Caco-2 (cell line): ENCODE measurements at regions not wholly inside any gene's neighbourhood (a gene's known extent, or its start where the extent isn't known, plus 50 kb on each side); places are given as distances from the start of the nearest gene placed in this dataset.

Experiments
- BruUV-seq: library from RNA; stranded (reverse); fragments of 400-500 nt; replicated peaks from 2 replicates; lab custom pipeline; 2021; lab: Mats Ljungman, UMichigan
- CTCF ChIA-PET: fragments of 300-600 bp; sonication (Branson Sonifier 250); formaldehyde crosslinking; loops from one replicate; lab custom pipeline; 2022; ENCODE audit warnings: antibody characterized with exemption; lab: Charles Lee
- POLR2A ChIA-PET: fragments of 300-600 bp; sonication (Branson Sonifier 250); formaldehyde crosslinking; loops from one replicate; lab custom pipeline; 2022; ENCODE audit warnings: antibody characterized with exemption; lab: Charles Lee
- DNase-seq, 2 experiments: peaks; one replicate each; pipeline versions ENCODE4 v3.0.0 to v3.0.0-alpha.2; 2020 to 2022
- H3K27me3 ChIP-seq: replicated peaks from 2 replicates; pipeline ENCODE4 v1.6.0; 2011; ENCODE audit warnings: low read length; ENCODE audit not compliant: control insufficient read depth, insufficient read depth
- H3K36me3 ChIP-seq: 2 replicates; pipeline ENCODE4 v1.5.1; 2011; ENCODE audit warnings: low read length; ENCODE audit not compliant: control insufficient read depth, insufficient read depth
- H3K4me1 ChIP-seq: fragments of 250-450 bp; sonication (Bioruptor Pico); 2 replicates; pipeline ENCODE4 v1.5.1; 2020; ENCODE audit warnings: mild to moderate bottlenecking
- H3K4me3 ChIP-seq: 2 replicates; pipeline ENCODE4 v1.5.1; 2011; ENCODE audit warnings: low read depth, mild to moderate bottlenecking, control low read depth, low read length
- H3K9me3 ChIP-seq: fragments of 250-450 bp; sonication (Bioruptor Pico); 2 replicates; pipeline ENCODE4 v1.5.1; 2020; ENCODE audit warnings: mild to moderate bottlenecking, moderate library complexity
- H3K27ac Mint-ChIP-seq: one replicate; pipeline ENCODE4 v1.8.0; 2022; ENCODE audit warnings: mixed read lengths; ENCODE audit not compliant: unreplicated experiment
- H3K27me3 Mint-ChIP-seq: one replicate; pipeline ENCODE4 v1.8.0; 2022; ENCODE audit warnings: mixed read lengths; ENCODE audit not compliant: insufficient read depth, unreplicated experiment
- H3K36me3 Mint-ChIP-seq: one replicate; pipeline ENCODE4 v1.8.0; 2022; ENCODE audit warnings: mild to moderate bottlenecking, mixed read lengths; ENCODE audit not compliant: insufficient read depth, unreplicated experiment
- H3K4me1 Mint-ChIP-seq: one replicate; pipeline ENCODE4 v1.8.0; 2022; ENCODE audit warnings: low read depth, mixed read lengths; ENCODE audit not compliant: unreplicated experiment
- H3K4me3 Mint-ChIP-seq: one replicate; pipeline ENCODE4 v1.8.0; 2022; ENCODE audit warnings: mild to moderate bottlenecking, moderate library complexity, mixed read lengths; ENCODE audit not compliant: unreplicated experiment
- H3K9me3 Mint-ChIP-seq: one replicate; pipeline ENCODE4 v1.8.0; 2022; ENCODE audit warnings: mixed read lengths; ENCODE audit not compliant: unreplicated experiment
- intact Hi-C: fragments of 100-400 bp; cut with micrococcal nuclease; formaldehyde crosslinking; loops from one replicate; pipeline ENCODE4 v1.10.0; 2022; ENCODE audit not compliant: unreplicated experiment
- TF ChIP-seq, protein P1 (sequence below), 2 experiments: fragments of 200-600 bp in 1 of 2; IDR thresholded peaks; 1 replicate in 1 of 2; 2 replicates in 1 of 2; pipeline versions ENCODE4 v1.5.1 to v1.8.0; 2011 to 2022; ENCODE audit warnings: antibody characterized with exemption in 1 of 2, control low read depth in 1 of 2, inconsistent platforms in 1 of 2, low read depth in 1 of 2, low read length in 1 of 2, mild to moderate bottlenecking in 1 of 2, moderate library complexity in 1 of 2; ENCODE audit not compliant: insufficient read depth in 1 of 2, severe bottlenecking in 1 of 2, unreplicated experiment in 1 of 2

DNA sequence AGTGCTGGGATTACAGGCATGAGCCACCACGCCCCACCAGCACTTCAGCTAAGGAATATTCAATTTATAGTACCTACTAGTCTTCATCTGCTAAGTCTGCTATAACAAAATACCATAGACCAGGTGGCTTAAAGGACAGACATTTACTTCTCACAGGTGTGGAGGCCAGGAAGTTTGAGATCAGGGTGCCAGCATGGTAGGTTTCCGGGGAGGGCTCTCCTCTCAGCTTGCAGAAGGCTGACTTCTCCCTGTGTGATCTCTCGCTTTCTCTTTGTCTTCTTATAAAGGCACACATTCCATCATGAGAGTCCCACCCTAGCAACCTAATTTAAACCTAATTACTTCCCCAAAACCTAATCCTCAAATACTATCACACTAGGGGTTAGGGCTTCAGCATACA lies 433.0 kb downstream of the INSC start:
- H3K4me3 Mint-ChIP-seq, result no peak overlapping the region
- CTCF ChIA-PET, result no interaction called here

GRCh38 chr11:15551901-15552851 lies 437.5 kb downstream of the INSC start:
- H3K36me3 ChIP-seq, result no peaks in the 10 kb centered on the region
- DNase-seq, result no peak
- CTCF ChIA-PET, result no interaction called here
- H3K27me3 Mint-ChIP-seq, result peaks cover 14% of the 10 kb centered on the region
- TF ChIP-seq, protein P1, sequence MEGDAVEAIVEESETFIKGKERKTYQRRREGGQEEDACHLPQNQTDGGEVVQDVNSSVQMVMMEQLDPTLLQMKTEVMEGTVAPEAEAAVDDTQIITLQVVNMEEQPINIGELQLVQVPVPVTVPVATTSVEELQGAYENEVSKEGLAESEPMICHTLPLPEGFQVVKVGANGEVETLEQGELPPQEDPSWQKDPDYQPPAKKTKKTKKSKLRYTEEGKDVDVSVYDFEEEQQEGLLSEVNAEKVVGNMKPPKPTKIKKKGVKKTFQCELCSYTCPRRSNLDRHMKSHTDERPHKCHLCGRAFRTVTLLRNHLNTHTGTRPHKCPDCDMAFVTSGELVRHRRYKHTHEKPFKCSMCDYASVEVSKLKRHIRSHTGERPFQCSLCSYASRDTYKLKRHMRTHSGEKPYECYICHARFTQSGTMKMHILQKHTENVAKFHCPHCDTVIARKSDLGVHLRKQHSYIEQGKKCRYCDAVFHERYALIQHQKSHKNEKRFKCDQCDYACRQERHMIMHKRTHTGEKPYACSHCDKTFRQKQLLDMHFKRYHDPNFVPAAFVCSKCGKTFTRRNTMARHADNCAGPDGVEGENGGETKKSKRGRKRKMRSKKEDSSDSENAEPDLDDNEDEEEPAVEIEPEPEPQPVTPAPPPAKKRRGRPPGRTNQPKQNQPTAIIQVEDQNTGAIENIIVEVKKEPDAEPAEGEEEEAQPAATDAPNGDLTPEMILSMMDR (IDR thresholded peaks at IDR 0.05; ENCODE audit: insufficient read depth in 1 of 2, low read depth in 1 of 2, low read length in 1 of 2, severe bottlenecking in 1 of 2, unreplicated experiment in 1 of 2), result no peak
- no peaks in the 10 kb centered on the region for H3K36me3 Mint-ChIP-seq
- H3K4me3 Mint-ChIP-seq, result no peak overlapping the region
- no peaks in the 10 kb centered on the region for H3K9me3 ChIP-seq
- H3K27ac Mint-ChIP-seq, result no peak overlapping the region
- H3K4me1 Mint-ChIP-seq, result no peaks in the 10 kb centered on the region
- no peak overlapping the region for H3K4me3 ChIP-seq
- no peaks in the 10 kb centered on the region for H3K4me1 ChIP-seq
- no peaks in the 10 kb centered on the region for H3K9me3 Mint-ChIP-seq
- H3K27me3 ChIP-seq, result no peaks in the 10 kb centered on the region
- BruUV-seq, result no TSS peak
- intact Hi-C loops, result no loop called here
- POLR2A ChIA-PET, result no interaction called here

More for the DNA sequence above, 433.0 kb downstream of the INSC start:
- no peaks in the 10 kb centered on the region for H3K36me3 Mint-ChIP-seq
- POLR2A ChIA-PET, result no interaction called here
- H3K27me3 ChIP-seq, result no peaks in the 10 kb centered on the region
- TF ChIP-seq, protein P1 (IDR thresholded peaks at IDR 0.05; ENCODE audit: insufficient read depth in 1 of 2, low read depth in 1 of 2, low read length in 1 of 2, severe bottlenecking in 1 of 2, unreplicated experiment in 1 of 2), result no peak
- peaks cover 8% of the 10 kb centered on the region for H3K27me3 Mint-ChIP-seq
- no TSS peak for BruUV-seq
- DNase-seq, result no peak
- H3K4me3 ChIP-seq, result no peak overlapping the region
- no peaks in the 10 kb centered on the region for H3K36me3 ChIP-seq
- no peaks in the 10 kb centered on the region for H3K4me1 Mint-ChIP-seq
- H3K4me1 ChIP-seq, result no peaks in the 10 kb centered on the region
- H3K9me3 ChIP-seq, result no peaks in the 10 kb centered on the region
- no peak overlapping the region for H3K27ac Mint-ChIP-seq
- H3K9me3 Mint-ChIP-seq, result no peaks in the 10 kb centered on the region
- intact Hi-C loops, result no loop called here

DNA sequence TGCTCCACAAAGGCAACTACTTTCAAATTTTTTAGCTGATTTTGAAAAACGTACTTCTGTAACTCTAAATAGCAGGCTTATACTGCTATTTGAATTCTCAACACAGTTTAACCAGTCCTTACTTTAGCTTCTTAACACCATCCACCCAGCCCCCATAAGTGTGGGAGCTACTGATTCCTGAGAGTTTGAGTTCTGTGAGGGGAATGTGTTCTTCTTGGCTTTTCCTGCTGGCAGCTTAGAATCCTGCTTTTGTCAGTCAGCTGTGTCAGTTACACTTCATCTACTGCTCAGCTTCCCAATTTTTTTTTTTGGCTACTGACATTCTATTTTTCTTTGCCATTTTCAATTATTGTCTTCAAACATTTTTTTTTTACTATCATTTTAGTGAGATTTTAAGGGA lies 440.4 kb downstream of the INSC start:
- peaks cover 13% of the 10 kb centered on the region for H3K27me3 Mint-ChIP-seq
- DNase-seq, result no peak
- Histone ChIP-seq H3K4me3 (no peak overlapping the region), H3K9me3 (no peaks in the 10 kb centered on the region), H3K27me3 (no peaks in the 10 kb centered on the region), H3K36me3 (no peaks in the 10 kb centered on the region), H3K4me1 (no peaks in the 10 kb centered on the region)
- H3K4me3 Mint-ChIP-seq, result no peak overlapping the region
- TF ChIP-seq, protein P1 (IDR thresholded peaks at IDR 0.05; ENCODE audit: insufficient read depth in 1 of 2, low read depth in 1 of 2, low read length in 1 of 2, severe bottlenecking in 1 of 2, unreplicated experiment in 1 of 2), result no peak
- no peaks in the 10 kb centered on the region for H3K36me3 Mint-ChIP-seq
- no peak overlapping the region for H3K27ac Mint-ChIP-seq
- no peaks in the 10 kb centered on the region for H3K4me1 Mint-ChIP-seq
- H3K9me3 Mint-ChIP-seq, result no peaks in the 10 kb centered on the region
- POLR2A ChIA-PET, result no interaction called here
- BruUV-seq, result no TSS peak
- CTCF ChIA-PET, result no interaction called here
- intact Hi-C loops, result no loop called here
